ENCODE measurements at regions not wholly inside any gene's neighbourhood (a gene's known extent, or its start where the extent isn't known, plus 50 kb on each side); places are given as distances from the start of the nearest gene placed in this dataset.

DNA sequence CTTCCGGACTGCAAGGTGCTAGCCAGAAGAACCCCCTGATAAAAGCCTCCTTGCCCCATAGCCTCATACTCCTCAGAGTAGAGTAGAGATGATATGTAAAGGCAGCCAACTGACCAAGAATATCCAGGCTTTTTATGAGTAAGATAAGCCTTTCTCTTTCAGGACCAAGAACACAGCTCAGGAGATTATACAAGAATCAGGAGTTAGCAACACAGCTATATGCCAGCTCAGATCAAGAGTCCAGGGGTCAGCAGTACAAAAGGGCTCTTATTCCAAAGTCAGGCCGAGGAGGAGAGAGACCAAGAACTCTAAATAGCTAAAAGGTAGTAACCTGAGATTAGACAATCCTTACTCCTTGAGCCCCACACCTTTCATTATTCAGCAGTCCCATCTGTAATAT is 135.3 kb downstream of the BTG1 start:
- DNase-seq (ENCODE audit: low read depth, low spot score) (no peak), ATAC-seq (no peak)
- Histone ChIP-seq H3K36me3 (ENCODE audit: control insufficient read depth, insufficient read depth, low read length) (no peaks in the 10 kb centered on the region), H3K4me1 (ENCODE audit: control insufficient read depth, insufficient read depth, low read length) (no peaks in the 10 kb centered on the region), H3K9me3 (ENCODE audit: control insufficient read depth, insufficient read depth, low read depth, low read length) (no peaks in the 10 kb centered on the region), H3K4me3 (ENCODE audit: low read depth in 2 of 2, low read length in 2 of 2) (no peak overlapping the region), H3K27me3 (ENCODE audit: control insufficient read depth, insufficient read depth, low read length) (no peaks in the 10 kb centered on the region), H3K27ac (ENCODE audit: low read length) (no peak overlapping the region)
- CTCF ChIA-PET, result no interaction called here
- TF ChIP-seq POLR2AphosphoS5 (IDR thresholded peaks at IDR 0.05; ENCODE audit: low read depth, low read length), result no peak
- no peak for TF ChIP-seq SIN3A (IDR thresholded peaks at IDR 0.05; ENCODE audit: borderline replicate concordance, insufficient read depth, low read depth, low read length)
- TF ChIP-seq, protein P1, sequence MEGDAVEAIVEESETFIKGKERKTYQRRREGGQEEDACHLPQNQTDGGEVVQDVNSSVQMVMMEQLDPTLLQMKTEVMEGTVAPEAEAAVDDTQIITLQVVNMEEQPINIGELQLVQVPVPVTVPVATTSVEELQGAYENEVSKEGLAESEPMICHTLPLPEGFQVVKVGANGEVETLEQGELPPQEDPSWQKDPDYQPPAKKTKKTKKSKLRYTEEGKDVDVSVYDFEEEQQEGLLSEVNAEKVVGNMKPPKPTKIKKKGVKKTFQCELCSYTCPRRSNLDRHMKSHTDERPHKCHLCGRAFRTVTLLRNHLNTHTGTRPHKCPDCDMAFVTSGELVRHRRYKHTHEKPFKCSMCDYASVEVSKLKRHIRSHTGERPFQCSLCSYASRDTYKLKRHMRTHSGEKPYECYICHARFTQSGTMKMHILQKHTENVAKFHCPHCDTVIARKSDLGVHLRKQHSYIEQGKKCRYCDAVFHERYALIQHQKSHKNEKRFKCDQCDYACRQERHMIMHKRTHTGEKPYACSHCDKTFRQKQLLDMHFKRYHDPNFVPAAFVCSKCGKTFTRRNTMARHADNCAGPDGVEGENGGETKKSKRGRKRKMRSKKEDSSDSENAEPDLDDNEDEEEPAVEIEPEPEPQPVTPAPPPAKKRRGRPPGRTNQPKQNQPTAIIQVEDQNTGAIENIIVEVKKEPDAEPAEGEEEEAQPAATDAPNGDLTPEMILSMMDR (IDR thresholded peaks at IDR 0.05), result no peak
- TF ChIP-seq, protein P2, sequence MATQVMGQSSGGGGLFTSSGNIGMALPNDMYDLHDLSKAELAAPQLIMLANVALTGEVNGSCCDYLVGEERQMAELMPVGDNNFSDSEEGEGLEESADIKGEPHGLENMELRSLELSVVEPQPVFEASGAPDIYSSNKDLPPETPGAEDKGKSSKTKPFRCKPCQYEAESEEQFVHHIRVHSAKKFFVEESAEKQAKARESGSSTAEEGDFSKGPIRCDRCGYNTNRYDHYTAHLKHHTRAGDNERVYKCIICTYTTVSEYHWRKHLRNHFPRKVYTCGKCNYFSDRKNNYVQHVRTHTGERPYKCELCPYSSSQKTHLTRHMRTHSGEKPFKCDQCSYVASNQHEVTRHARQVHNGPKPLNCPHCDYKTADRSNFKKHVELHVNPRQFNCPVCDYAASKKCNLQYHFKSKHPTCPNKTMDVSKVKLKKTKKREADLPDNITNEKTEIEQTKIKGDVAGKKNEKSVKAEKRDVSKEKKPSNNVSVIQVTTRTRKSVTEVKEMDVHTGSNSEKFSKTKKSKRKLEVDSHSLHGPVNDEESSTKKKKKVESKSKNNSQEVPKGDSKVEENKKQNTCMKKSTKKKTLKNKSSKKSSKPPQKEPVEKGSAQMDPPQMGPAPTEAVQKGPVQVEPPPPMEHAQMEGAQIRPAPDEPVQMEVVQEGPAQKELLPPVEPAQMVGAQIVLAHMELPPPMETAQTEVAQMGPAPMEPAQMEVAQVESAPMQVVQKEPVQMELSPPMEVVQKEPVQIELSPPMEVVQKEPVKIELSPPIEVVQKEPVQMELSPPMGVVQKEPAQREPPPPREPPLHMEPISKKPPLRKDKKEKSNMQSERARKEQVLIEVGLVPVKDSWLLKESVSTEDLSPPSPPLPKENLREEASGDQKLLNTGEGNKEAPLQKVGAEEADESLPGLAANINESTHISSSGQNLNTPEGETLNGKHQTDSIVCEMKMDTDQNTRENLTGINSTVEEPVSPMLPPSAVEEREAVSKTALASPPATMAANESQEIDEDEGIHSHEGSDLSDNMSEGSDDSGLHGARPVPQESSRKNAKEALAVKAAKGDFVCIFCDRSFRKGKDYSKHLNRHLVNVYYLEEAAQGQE (IDR thresholded peaks at IDR 0.05; ENCODE audit: insufficient read depth in 1 of 2, low read depth in 2 of 2, low read length in 1 of 2), result no peak
- TF ChIP-seq TCF7L2 (IDR thresholded peaks at IDR 0.05; ENCODE audit: low read depth, low read length), result no peak
- POLR2A ChIA-PET, result no interaction called here
- BruUV-seq (replicated peaks), result no TSS peak
- intact Hi-C loops (cut with micrococcal nuclease; ENCODE audit: unreplicated experiment) (no loop called here), in situ Hi-C loops (cut with HindIII; ENCODE audit: low pct_unique_long_range_greater_than_20kb, low sequenced_read_pairs) (no loop called here)

GRCh38 chr12:92008345-92008744 is 137.3 kb downstream of the BTG1 start:
- TF ChIP-seq SIN3A (IDR thresholded peaks at IDR 0.05; ENCODE audit: borderline replicate concordance, insufficient read depth, low read depth, low read length) (no peak), TCF7L2 (IDR thresholded peaks at IDR 0.05; ENCODE audit: low read depth, low read length) (no peak), POLR2AphosphoS5 (IDR thresholded peaks at IDR 0.05; ENCODE audit: low read depth, low read length) (no peak)
- TF ChIP-seq, protein P1 (IDR thresholded peaks at IDR 0.05), result no peak
- TF ChIP-seq, protein P2 (IDR thresholded peaks at IDR 0.05; ENCODE audit: insufficient read depth in 1 of 2, low read depth in 2 of 2, low read length in 1 of 2), result no peak
- POLR2A ChIA-PET, result no interaction called here
- Histone ChIP-seq H3K27me3 (ENCODE audit: control insufficient read depth, insufficient read depth, low read length) (no peaks in the 10 kb centered on the region), H3K9me3 (ENCODE audit: control insufficient read depth, insufficient read depth, low read depth, low read length) (no peaks in the 10 kb centered on the region), H3K36me3 (ENCODE audit: control insufficient read depth, insufficient read depth, low read length) (no peaks in the 10 kb centered on the region), H3K4me3 (ENCODE audit: low read depth in 2 of 2, low read length in 2 of 2) (no peak overlapping the region), H3K4me1 (ENCODE audit: control insufficient read depth, insufficient read depth, low read length) (no peaks in the 10 kb centered on the region), H3K27ac (ENCODE audit: low read length) (peak overlapping the region; percentile 23; the same call in 1 of the 2 replicates)
- in situ Hi-C loops (cut with HindIII; ENCODE audit: low pct_unique_long_range_greater_than_20kb, low sequenced_read_pairs), result no loop called here
- DNase-seq (ENCODE audit: low read depth, low spot score), result no peak
- BruUV-seq (replicated peaks), result no TSS peak
- CTCF ChIA-PET, result no interaction called here
- intact Hi-C loops (cut with micrococcal nuclease; ENCODE audit: unreplicated experiment), result loop anchor here (10.0 kb wide), 1 partner anchor 136 kb away; the partner anchor contains the start of gene BTG1
- no peak for ATAC-seq
